ENCODE measurements at regions not wholly inside any gene's neighbourhood (a gene's known extent, or its start where the extent isn't known, plus 50 kb on each side); places are given as distances from the start of the nearest gene placed in this dataset.

- no peak for ATAC-seq
Measured at GRCh38 chr3:74080056-74080461, 455.3 kb upstream of the PDZRN3 start.

GRCh38 chr3:74075241-74075640 lies 450.5 kb upstream of the PDZRN3 start:
- DNase-seq (ENCODE audit: low read depth, low spot score) = no peak
- no peaks in the 10 kb centered on the region for H3K27me3 ChIP-seq (replicated peaks in 1 of 2; ENCODE audit: control insufficient read depth in 2 of 2, insufficient read depth in 2 of 2, low read length in 1 of 2)
- H3K27ac ChIP-seq (ENCODE audit: control insufficient read depth, insufficient read depth) = no peak overlapping the region
- H4K20me1 ChIP-seq (ENCODE audit: control insufficient read depth, insufficient read depth) = no peaks in the 10 kb centered on the region
- H2AFZ ChIP-seq (ENCODE audit: control insufficient read depth, low read depth, low read length) = no peak overlapping the region
- H3K4me1 ChIP-seq (ENCODE audit: control insufficient read depth, insufficient read depth, low read length) = no peaks in the 10 kb centered on the region
- 59% methylated on average over 2 of the region's 2 CpGs for WGBS (ENCODE audit: insufficient coverage, insufficient replicate concordance, low lambda C conversion rate, missing lambda C conversion rate)
- in situ Hi-C loops (cut with MboI) = no loop called here
- CTCF ChIA-PET = no interaction called here
- H3K4me2 ChIP-seq (ENCODE audit: control insufficient read depth, insufficient read depth) = no peak overlapping the region
- H3K9me3 ChIP-seq (replicated peaks; ENCODE audit: control insufficient read depth, insufficient read depth, low read length) = no peaks in the 10 kb centered on the region
- POLR2A ChIA-PET = no interaction called here
- H3K36me3 ChIP-seq (ENCODE audit: control insufficient read depth in 2 of 2, insufficient read depth in 2 of 2, low read length in 1 of 2) = no peaks in the 10 kb centered on the region
- TF ChIP-seq PKNOX1 (IDR thresholded peaks at IDR 0.05) (no peak), CEBPZ (IDR thresholded peaks at IDR 0.05; ENCODE audit: low read depth, low read length) (no peak)
- H3K9ac ChIP-seq (ENCODE audit: control insufficient read depth, insufficient read depth, low read length) = no peak overlapping the region
- H3K79me2 ChIP-seq (ENCODE audit: control insufficient read depth, insufficient read depth, low read length) = no peaks in the 10 kb centered on the region
- intact Hi-C loops (cut with micrococcal nuclease; ENCODE audit: unreplicated experiment) = loop anchor here (5.0 kb wide), 1 partner anchor 868 kb away; no protein-coding TSS in a partner anchor
- RAD21 ChIA-PET (ENCODE audit: unreplicated experiment) = no interaction called here
- H3K4me3 ChIP-seq = no peak overlapping the region
- BruUV-seq (replicated peaks) = no TSS peak
- no peak for FAIRE-seq
- SMC1A ChIA-PET (ENCODE audit: uncharacterized antibody, unreplicated experiment) = interaction anchor here (0.6 kb wide), 1 partner anchor 56 kb away, joined by 3 read pairs; no protein-coding TSS in a partner anchor
- ATAC-seq = no peak

More at GRCh38 chr3:74080056-74080461, 455.3 kb upstream of the PDZRN3 start:
- no peaks in the 10 kb centered on the region for H3K27me3 ChIP-seq (replicated peaks in 1 of 2; ENCODE audit: control insufficient read depth in 2 of 2, insufficient read depth in 2 of 2, low read length in 1 of 2)
- H3K9me3 ChIP-seq (replicated peaks; ENCODE audit: control insufficient read depth, insufficient read depth, low read length) = no peaks in the 10 kb centered on the region
- TF ChIP-seq TCF12 (IDR thresholded peaks at IDR 0.05; ENCODE audit: low read depth, low read length) = no peak
- no peak for TF ChIP-seq TCF7 (IDR thresholded peaks at IDR 0.05; ENCODE audit: borderline replicate concordance)
- no peak for TF ChIP-seq HDAC2 (IDR thresholded peaks at IDR 0.05)
- TF ChIP-seq SIN3A (IDR thresholded peaks at IDR 0.05; ENCODE audit: low read depth, low read length) = no peak
- TF ChIP-seq IRF5 (IDR thresholded peaks at IDR 0.05; ENCODE audit: borderline replicate concordance) = no peak
- TF ChIP-seq NR2C2 (IDR thresholded peaks at IDR 0.05; ENCODE audit: borderline replicate concordance, control insufficient read depth, insufficient read length, low read depth) = no peak
- WGBS (ENCODE audit: insufficient coverage, insufficient replicate concordance, low lambda C conversion rate, missing lambda C conversion rate) = 6% methylated on average over 5 of the region's 5 CpGs
- no peak overlapping the region for H3K4me2 ChIP-seq (ENCODE audit: control insufficient read depth, insufficient read depth)
- ChIA-PET CTCF (no interaction called here), RAD21 (ENCODE audit: unreplicated experiment) (no interaction called here), SMC1A (ENCODE audit: uncharacterized antibody, unreplicated experiment) (no interaction called here), POLR2A (no interaction called here)
- FAIRE-seq (no peak), DNase-seq (ENCODE audit: low read depth, low spot score) (no peak)
- no peak overlapping the region for H3K27ac ChIP-seq (ENCODE audit: control insufficient read depth, insufficient read depth)
- H3K4me1 ChIP-seq (ENCODE audit: control insufficient read depth, insufficient read depth, low read length) = no peaks in the 10 kb centered on the region
- BruUV-seq (replicated peaks) = no TSS peak
- in situ Hi-C loops (cut with MboI) = no loop called here
- intact Hi-C loops (cut with micrococcal nuclease; ENCODE audit: unreplicated experiment) = no loop called here
- no peak overlapping the region for H2AFZ ChIP-seq (ENCODE audit: control insufficient read depth, low read depth, low read length)
- no peaks in the 10 kb centered on the region for H4K20me1 ChIP-seq (ENCODE audit: control insufficient read depth, insufficient read depth)
- no peak overlapping the region for H3K4me3 ChIP-seq
- H3K36me3 ChIP-seq (ENCODE audit: control insufficient read depth in 2 of 2, insufficient read depth in 2 of 2, low read length in 1 of 2) = no peaks in the 10 kb centered on the region
- no peaks in the 10 kb centered on the region for H3K79me2 ChIP-seq (ENCODE audit: control insufficient read depth, insufficient read depth, low read length)
- H3K9ac ChIP-seq (ENCODE audit: control insufficient read depth, insufficient read depth, low read length) = no peak overlapping the region

All from GM12878 (cell line).